HG03095 (cell line): ENCODE measurements at regions not wholly inside any gene's neighbourhood (a gene's known extent, or its start where the extent isn't known, plus 50 kb on each side); places are given as distances from the start of the nearest gene placed in this dataset.
"Not testable (repeated sequence)": the region's sequence is repeated elsewhere in the genome, so short reads cannot be mapped to it uniquely, and the experiment has no call there.

Source experiments
- ATAC-seq: cut with Tn5 transposase; IDR thresholded peaks from one replicate; pipeline ENCODE4 v1.9.1; 2021; ENCODE audit warnings: moderate library complexity; ENCODE audit not compliant: unreplicated experiment

DNA sequence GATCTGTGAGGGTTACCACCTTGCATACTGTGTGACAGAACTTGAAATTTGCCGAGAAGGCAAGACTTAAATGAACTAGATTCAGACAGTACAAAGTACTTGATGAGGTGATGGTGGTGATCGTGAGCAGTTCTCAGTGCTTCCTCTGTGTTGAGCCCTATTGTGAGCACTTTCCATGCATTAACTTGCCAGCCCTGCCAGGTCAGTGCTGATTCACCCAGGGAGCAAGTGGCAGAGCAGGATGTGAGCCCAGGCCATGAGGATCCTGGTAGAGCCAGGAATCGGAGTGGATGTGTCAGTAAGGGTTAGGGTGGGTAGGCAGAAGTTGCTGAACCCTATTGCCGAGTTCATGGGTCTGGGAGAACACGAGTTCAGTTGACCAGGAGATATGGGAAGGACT is 4545.7 kb upstream of the TPTE start:
- not testable (repeated sequence) for ATAC-seq

DNA sequence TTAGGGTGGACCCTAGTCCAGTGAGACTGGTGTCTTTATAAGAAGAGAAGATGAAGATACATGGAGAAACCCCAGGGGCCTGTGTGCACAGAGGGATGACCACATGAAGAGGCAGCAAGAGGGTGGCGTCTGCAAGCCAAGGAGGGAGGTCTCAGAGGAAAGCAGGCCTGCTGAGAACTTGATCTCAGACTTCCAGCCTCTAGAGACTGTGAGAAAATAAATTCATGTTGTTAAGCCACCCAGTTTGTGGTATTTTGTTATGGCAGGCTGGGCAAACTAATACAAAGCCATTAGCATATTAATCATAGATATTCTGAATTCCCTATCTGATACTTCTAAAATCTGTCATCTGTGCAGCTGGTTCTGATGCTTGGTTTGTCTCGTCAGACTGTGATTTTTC is 4523.8 kb upstream of the TPTE start:
- ATAC-seq, result not testable (repeated sequence)

DNA sequence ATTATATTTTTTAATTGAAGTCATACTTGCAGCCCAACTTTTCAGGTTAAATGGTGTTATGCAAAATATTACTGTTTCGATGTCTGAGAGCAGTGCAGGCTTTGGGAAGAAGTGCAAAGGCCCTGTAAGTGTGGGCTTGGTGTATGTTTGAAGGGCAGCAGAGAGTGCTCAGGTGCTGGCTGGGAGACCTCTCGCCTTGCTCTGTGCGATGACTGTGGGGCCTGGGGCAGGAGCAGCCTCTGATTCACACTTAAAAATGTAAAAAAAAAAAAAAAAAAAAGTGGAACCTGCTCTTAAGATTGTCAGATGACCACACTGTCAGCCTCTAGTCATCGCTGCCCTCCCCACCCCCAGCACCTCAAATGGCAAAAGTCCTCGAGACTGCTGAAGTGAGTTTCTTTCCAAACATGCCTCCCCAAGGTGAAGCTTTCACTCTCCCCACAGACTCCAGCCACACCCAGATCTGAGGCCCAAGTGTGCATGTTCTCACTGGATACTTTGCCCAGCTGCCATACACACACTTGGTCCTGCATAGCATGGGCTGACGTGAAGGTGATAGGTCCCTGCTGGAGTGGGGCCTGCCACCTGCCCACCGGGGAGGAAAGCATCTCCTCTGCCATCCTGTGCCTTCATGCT is 4505.8 kb upstream of the TPTE start:
- ATAC-seq, result not testable (repeated sequence)

DNA sequence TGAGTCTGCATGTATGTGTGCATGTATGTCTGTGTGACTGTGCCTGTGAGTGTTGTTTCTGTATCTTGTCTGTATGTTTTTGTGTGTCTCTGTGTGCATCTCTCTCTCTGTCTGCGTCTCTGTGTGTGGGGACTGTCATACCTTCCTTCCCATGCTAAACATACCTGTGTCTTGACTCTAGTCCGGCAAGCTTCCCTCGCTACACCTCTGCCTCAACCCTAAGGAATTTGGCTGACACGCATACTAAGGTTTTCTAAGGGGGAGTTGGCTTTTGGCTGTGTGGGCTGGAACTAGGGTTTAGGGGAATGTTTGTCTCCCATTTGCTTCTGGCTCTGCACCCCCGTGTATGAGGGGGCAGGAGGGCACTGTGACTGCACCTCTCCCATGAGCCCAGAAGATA is 4500.9 kb upstream of the TPTE start:
- not testable (repeated sequence) for ATAC-seq

DNA sequence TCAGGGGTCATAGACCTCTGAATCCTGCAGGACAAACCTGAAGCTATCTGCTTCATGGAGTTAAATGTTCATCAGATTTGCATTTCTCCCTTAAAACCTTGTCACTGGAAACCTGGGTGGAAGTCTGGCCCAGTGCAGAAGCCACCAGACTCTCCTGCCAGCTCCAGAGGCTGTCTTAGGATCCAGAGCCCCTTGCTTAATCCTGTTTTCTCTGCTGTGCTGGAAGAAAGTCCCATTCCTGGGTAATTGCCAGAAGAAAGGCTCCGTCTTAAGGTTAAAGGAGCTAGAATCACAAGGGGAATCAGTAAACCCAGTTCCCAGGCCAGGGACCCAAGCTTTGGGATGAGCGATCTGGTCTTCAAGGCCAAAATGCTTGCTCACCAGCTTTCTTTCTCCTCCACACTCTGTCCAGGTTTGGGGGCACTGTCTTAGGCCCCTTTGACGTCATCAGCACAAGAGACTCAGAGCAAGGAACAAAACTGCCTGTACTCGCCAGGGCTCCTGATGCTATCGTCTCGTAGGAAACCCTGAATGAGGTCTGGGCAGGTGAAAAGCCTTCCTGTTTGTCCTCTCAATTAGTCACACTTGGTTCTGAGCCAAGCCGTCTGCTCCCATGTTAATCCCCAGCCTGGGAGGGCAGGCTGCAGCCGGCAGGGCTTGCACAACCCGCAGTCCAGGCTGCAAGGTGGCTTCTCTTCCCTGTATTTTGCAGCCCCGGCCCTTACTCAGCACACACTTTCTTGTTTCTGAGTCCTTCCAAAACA is 4500.2 kb upstream of the TPTE start:
- not testable (repeated sequence) for ATAC-seq

DNA sequence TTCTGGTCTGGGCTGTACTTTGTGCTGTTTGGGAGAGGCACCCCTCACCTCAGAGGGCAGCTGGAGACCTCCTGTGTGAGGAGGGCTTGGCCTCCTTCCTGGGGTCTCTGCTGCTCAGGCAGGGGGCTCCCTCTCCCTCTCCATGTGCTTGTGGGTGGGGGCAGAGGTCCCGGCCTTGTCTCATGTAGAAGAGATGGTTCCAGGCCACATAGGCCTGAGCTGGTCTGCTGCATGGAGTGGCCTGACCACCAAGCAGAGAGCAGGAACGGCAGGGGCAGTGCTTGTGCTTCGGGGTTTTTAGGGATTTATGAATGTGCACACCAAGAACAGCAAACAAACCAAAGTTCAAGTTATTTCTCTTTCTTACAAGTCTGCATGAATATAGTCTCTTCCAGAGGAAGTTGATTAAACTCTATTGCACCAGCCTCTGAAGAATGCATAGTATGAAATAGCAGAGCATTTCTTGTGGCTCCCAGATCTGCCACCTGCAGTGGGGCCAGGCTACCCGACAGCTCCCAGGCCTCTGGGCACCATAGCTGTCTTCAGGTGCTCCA is 4499.6 kb upstream of the TPTE start:
- not testable (repeated sequence) for ATAC-seq

DNA sequence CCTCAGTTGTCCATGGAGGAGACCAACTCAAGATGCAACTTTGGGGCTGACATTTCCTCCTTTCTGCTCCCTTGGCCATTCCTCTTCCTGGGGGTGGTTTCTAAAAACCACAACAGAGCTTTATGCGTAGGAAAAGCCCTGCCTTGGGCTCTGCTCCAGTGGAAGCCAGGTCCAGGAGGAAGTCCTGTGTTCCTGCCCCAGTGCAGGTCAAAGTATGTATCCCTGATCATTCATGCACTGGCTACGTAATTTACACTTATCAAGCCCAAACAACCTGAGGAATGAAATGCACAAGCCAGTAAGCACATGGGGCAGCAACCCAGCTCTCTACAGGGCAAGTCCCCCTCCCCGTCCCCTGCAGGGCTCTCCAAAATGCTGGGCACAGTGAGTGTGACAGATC is 4498.1 kb upstream of the TPTE start:
- not testable (repeated sequence) for ATAC-seq

DNA sequence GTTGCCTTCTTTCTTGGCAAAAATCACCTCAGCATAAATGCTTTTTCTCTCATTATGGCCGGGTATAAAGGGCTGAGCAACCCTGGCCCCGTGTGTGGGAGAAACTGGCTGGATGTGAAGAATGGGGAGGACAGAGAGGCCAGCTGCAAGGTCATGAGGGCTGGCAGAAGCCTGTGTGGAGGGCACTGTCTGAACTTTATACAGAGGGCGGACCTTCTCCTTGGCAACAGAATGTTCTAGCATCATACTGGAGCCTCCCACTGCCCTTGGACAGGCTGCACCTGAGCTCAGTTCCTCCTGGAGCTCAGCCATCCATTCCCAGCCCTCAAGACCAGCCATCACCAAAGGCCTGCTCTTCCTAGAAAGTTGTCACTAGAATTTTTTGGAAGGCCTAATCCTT is 4496.2 kb upstream of the TPTE start:
- not testable (repeated sequence) for ATAC-seq

DNA sequence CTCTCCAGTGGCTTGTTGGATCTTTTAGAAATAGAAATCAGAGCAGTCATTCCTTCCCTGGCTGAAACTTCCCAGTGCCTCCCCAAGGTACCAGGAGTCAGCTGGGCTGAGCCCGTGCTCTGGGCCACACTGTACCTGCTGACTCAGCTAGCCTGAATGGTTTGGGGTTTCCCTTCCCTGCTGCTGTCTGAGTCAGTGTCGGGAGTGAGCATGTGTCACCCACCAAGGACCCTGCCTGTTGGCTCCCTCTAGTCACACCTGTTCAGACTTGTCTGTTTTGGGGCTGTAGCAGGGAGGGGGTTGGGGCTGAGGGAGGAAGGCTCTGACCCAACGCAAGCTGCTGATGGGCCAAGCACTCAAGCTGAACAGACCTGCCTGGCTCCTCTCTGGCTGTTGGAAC is 4493.9 kb upstream of the TPTE start:
- ATAC-seq, result not testable (repeated sequence)

DNA sequence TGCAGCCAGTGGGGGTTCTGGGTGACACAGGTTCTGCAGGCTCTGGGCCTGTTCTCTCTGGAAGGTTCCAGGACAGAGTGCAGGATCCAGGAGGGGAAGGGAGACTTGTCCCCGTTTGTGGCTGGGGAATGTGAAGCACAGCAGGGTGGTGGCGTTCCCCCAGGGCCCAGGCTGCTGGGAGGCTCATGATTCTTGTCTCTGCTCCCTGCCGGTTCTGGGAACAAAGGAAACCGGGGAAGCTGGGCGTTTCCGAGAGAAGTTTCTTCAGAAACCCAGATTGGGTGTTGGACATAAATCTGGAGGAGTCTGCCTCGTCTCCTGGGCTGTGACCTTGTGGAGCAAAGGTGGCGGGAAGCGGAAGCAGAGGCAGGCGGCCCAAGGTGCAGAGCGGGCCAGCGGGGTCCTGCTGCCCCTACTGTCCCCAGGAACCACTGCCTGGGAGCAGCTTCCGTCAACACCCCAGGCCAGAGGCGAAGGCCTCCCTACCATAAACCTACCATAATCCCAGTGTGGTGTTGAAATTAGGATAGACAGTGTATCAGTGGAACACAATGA is 4487.2 kb upstream of the TPTE start:
- ATAC-seq, result not testable (repeated sequence)

DNA sequence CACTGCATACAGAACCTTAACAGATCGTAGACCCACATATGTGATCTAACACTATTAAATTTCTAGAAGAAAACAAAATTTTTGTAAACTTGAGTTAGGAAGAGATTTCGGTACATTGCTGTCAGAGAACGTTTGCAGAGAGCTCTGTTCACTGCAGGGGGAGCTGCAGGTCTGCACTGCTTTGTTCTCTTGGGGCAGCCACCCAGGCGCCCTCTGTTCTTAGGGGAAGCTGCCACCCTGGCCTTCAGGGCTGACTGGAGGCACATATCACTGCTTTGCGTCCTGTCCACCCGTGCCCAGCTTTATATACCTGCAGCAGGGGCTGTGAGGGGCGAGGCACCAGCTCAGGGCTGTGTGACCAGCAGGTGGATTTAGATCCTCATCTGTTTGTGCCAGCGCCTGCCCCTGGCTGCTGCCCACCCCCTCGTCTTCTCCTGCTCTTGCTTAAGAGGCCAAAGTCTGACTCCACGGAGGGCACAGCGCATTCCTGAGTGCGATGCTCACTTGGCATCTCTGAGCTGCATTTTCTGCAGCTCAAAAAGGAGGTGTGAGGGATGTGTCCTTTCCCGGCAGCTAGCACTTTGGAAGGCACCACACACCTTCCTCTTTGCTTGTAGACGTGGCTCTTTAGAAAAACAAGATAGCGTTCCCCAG is 4486.4 kb upstream of the TPTE start:
- not testable (repeated sequence) for ATAC-seq

DNA sequence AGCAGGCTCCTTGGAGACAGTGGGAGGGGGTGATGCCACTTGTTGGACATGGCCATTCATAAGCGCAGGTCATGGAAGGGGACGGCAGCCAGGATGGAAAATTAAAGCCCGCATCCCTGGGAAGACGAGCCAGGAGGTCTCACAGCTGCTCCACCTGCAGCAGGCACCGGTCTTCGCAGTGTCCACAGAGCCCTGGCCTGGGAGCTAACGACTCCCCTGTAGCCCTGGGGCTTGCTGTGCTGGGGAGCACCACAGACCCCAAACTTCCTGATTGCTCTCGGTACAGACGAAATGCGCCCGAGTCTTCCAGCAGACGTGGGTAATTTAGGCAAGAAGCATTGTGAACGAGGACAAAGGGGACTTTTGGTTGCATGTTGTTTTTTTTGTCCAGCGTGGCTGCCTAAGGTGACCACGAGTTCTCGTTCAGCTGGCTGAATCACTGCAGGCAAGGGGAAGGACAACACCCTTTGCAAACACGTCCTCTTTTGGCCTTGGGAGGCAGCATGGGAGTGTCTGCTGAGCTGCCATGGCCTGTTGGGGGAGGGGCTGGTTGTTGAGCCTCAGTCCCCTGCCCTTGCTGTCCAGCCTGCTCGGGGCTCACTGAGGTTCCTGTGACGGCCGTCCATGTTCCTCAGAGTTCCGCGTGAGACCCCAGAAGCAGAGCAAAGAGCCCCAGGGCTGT is 4485.8 kb upstream of the TPTE start:
- not testable (repeated sequence) for ATAC-seq

DNA sequence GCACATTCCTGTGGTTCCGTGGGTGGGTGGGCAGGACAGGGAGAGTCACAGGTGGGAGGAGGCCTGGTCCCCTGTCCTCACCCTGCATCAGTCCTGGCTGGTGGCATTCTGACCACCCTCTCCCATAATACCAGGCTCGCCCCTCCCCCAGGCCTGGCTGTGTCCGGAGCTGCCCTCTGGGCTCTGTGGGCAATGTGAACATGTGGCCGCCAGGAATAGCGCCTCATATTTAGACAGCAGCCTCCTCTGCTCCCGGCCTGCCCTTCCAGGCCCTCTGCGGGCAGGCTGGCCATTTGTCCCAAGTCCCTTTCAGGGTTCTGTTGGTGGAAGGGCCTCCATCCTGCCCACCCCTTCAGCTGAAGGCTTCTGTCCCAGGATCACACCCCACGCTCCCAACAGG is 4482.2 kb upstream of the TPTE start:
- ATAC-seq, result not testable (repeated sequence)

DNA sequence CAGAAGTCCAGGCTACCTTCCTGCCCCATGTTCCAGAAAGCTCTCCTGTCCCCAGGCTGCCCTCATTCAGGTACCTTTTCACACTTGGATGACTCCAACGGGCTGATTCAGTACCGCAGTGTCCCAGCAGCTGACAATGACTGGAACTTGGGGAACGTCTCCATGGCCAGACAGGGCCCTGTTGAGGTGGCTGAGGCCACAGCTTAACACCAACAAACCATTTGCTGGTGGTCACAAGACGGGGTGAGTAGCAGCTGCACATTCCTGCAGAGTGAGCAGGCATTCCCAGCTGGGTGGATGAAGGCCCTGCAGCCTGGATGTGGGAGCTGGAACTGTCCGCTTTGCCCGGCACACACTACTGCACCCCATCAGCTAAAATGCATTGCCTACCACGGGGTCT is 4481.3 kb upstream of the TPTE start:
- ATAC-seq, result not testable (repeated sequence)

DNA sequence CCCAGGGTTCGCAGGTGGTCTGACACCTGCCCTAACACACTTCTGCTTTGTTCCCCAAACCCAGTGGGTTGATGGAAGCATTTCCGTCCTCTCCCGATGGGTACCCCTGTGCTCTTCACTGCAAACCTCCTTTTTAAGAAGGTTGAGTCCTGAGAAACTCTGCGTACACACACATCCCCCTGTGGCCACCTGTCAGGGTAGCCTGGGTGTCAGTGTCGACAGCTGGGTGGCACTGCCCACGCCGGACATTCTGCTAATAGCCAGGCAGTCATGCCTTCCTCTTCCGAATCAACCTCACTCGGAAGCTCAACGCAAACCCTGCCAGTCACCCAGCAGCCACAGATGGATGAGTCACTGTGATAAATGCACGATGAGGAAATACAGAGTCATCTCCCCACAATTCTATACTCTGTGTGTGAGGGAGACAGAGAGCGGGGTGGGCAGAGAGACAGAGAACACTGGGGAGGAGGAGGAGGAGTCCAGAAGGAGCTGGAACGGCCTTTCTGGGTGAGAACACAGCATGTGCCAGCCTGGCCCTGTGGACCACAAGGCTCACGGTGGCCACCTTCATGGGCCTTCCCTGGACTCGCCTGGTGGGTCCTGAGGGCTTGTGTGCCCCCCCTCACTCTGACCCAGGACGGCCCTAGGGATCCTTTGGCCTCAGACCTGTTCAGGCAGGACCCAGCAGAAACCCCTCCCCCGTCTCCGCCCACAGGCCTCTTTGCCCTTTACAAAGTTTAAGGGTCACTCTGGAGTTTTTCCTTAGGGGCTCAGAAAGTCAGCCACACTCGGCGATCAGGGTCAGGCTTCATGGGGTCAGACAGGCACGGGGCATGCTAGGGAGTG is 4477.7 kb upstream of the TPTE start:
- not testable (repeated sequence) for ATAC-seq

DNA sequence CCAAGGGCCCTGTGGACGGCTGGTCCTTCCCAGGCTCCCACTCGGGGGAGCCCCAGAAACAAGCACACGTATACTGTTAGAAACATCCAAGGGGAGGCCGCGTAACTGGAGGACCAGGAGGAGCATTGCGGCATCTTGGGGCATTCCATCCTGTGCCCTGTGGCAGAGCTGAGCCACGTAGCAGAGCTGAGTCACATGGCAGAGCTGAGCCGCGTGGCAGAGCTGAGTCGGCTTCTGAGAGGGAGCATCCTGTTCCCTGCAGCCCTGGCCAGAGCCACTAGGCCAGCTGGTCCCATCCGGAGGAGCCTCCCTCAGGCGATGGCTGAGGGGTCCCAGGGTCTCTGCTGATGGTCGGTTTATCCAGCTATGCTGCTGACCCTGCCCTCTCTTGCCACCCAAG is 4476.7 kb upstream of the TPTE start:
- ATAC-seq, result not testable (repeated sequence)

DNA sequence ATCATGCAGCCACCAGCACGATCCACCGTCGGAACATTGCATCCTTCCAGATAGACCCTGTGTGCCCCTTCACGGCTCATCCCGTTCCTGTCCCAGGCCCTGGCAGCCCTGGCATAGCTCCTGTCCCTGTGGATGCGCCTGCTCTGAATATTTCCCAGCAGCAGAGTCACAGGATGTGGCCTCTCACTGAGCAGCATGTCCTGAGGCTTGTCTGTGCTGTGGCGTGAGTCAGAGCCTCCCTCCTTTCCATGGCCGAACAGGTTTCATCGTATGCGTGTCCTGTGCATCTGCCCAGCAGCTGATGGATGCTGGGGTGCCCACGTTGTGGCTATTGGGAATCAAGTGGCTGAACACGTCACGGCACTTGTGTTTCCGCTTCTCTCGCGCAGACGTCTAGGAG is 4471.5 kb upstream of the TPTE start:
- not testable (repeated sequence) for ATAC-seq

DNA sequence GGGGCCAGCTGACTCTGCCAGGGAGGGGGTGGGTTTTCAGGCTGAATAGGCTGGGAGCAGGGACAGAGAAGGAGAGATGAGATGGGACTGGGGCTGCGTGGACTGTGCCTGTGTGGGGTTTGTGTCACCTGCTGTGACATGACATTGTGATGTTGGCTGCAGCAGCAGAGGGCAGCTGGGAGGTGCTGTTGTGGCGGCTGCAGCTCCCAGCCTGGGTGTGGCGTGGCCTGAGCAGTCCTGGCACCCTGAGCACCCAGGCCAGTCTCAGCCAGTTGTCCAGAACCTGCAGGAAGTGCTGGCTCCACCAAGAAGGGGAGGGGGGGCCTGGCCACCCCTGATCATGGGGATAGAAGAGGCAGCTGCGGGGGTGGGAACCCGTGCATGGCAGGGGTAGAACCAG is 4469.3 kb upstream of the TPTE start:
- ATAC-seq, result not testable (repeated sequence)

DNA sequence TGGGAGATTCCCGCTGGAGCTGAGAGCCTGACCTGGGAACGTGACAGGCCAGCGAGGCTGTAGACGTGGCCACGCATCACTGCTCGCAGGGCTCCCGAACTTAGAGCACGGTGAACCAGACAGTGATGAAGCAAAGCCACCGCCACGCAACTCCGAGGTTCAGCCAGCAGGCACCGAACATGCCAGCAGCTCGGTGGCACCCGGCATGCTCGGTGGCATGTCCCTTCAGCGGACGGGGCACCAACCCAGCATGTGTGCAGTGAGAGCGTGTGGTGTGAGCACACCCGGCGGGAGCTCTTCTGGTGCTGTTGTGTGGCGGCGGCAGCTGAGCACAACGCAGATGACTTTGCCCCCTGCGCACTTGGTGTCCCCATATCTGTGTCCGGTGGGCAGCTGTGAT is 4468.2 kb upstream of the TPTE start:
- ATAC-seq, result not testable (repeated sequence)

DNA sequence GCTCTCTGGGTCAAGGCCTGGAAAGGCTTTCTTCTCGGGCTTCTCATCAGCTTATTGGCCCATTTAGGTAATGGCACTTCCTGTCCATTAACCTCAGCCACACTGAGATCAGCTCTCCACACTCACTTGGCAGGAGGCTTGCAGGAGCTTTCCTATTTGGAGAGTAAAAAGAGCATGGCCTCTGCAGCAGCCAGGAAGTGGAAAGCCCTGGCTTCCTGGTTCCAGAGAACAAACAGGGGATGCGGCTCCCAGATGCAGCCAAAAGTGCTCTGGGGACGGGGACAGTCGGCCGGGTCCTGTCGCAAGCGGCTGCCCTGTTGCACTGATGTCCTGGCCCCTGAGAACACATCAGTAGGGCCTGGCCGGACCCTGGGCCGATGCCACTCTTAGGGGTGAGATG is 4462.4 kb upstream of the TPTE start:
- not testable (repeated sequence) for ATAC-seq
